ENCODE measurements at regions not wholly inside any gene's neighbourhood (a gene's known extent, or its start where the extent isn't known, plus 50 kb on each side); places are given as distances from the start of the nearest gene placed in this dataset.
"Not testable (repeated sequence)": the region's sequence is repeated elsewhere in the genome, so short reads cannot be mapped to it uniquely, and the experiment has no call there.

DNA sequence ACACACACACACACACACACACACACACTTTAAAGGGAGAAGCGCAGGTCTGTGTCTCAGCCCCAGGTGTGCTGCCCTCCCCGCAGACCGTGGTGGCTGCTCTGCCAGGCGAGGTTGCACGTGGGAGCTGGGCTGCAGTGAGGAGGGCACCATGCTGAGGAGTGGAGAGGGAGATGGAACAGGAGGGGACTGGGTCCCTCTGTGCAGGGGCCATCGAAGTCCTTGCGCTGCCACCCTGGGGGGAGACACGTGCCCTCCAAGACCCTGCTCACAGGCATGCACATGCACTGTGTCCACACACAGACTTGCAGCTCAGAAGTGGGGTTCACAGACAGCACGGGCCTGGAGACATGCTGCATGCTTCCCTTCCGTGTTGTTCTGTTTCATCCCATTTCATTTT is 65.5 kb upstream of the HGFAC start:
- H3K4me3 ChIP-seq (ENCODE audit: low read depth, low read length): no peak overlapping the region
- no peak for DNase-seq (ENCODE audit: low read depth)

DNA sequence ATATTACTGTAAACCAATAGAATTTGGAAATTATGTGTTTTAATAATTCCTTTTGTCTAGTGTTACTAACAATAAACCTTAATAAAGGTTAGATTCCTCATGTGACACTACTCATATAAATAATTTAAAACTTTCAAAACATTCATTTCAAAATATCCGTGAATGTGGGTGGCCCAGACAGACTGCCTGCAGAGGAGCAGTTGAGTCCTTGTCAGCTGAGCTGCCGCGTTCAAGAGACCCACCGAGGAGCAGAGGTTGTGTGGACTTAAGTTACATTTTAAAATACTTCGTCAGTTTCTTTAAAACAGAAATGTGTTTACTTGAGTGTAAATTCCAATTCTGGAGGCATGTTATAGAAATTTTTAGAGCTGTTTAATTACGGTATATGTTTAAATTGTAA is 64.2 kb upstream of the HGFAC start:
- H3K4me3 ChIP-seq (ENCODE audit: low read depth, low read length): no peak overlapping the region
- no peak for DNase-seq (ENCODE audit: low read depth)

DNA sequence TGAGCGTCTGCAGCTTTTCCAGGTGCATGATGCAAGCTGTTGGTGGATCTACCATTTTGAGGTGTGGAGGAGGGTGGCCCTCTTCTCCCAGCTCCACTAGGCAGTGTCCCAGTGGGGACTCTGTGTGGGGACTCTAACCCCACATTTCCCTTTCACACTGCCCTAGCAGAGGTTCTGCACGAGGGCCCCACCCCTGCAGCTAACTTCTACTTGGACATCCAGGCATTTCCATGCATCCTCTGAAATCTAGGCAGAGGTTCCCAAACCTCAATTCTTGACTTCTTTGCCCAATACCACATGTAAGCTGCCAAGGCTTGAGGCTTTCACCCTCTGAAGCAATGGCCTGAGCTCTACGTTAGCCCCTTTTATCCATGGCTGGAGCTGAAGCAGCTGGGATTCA is 61.4 kb upstream of the HGFAC start:
- H3K4me3 ChIP-seq (ENCODE audit: low read depth, low read length): not testable (repeated sequence)

DNA sequence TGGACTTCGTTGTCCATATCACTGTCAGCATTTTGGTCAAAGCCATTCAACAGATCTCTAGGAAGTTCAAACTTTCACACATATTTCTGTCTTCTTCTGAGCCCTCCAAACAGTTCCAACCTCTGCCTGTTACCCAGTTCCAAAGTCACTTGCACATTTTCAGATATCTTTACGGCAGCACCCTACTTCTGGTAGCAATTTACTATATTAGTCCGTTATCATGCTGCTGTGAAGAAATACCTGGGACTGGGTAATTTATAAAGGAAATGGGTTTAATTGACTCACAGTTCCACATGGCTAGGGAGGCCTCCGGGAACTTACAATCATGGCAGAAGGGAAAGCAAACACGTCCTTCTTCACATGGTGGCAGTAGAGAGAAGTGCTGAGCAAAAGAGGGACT is 60.6 kb upstream of the HGFAC start:
- H3K4me3 ChIP-seq (ENCODE audit: low read depth, low read length); DNase-seq (ENCODE audit: low read depth): not testable (repeated sequence)

More for the DNA sequence above, 61.4 kb upstream of the HGFAC start:
- not testable (repeated sequence) for DNase-seq (ENCODE audit: low read depth)

DNA sequence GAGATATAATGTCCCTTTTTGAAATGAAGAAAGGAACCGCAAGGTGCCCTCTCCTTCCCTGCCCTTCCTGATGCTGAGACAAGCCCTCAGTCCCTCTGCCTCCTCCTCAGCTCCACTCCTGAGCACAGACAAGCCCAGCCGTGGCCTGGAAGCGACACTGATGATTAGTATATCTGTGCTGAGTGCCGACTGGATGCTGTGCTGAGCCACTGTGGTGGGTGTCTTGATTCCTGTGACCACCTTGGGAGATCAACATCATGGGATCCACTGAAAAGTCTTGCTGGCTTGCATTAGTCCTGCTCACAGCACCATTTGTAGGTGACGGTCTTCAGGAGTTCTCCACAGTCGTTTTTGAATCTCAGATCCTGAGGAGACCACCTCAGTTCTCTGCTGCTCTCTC is 59.5 kb upstream of the HGFAC start:
- no peak for DNase-seq (ENCODE audit: low read depth)
- H3K4me3 ChIP-seq (ENCODE audit: low read depth, low read length): no peak overlapping the region

DNA sequence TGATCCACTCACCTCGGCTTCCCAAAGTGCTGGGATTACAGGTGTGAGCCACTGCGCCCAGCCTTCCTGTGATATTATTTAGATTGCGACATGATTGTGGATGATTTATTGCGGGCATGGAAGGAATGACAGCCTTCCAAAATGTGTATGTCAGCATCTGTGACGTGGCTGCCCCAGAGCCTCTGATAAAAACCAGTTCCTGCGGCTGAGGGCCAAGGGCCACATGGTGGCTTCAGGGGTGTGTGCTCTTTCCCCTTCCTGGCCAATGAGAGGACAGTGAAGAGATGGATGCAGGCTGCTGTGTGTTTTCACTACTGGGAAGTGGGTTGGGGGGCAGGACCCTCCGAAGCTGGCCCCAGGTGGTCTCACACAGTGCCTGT is 57.4 kb upstream of the HGFAC start:
- no peak for DNase-seq (ENCODE audit: low read depth)
- no peak overlapping the region for H3K4me3 ChIP-seq (ENCODE audit: low read depth, low read length)

DNA sequence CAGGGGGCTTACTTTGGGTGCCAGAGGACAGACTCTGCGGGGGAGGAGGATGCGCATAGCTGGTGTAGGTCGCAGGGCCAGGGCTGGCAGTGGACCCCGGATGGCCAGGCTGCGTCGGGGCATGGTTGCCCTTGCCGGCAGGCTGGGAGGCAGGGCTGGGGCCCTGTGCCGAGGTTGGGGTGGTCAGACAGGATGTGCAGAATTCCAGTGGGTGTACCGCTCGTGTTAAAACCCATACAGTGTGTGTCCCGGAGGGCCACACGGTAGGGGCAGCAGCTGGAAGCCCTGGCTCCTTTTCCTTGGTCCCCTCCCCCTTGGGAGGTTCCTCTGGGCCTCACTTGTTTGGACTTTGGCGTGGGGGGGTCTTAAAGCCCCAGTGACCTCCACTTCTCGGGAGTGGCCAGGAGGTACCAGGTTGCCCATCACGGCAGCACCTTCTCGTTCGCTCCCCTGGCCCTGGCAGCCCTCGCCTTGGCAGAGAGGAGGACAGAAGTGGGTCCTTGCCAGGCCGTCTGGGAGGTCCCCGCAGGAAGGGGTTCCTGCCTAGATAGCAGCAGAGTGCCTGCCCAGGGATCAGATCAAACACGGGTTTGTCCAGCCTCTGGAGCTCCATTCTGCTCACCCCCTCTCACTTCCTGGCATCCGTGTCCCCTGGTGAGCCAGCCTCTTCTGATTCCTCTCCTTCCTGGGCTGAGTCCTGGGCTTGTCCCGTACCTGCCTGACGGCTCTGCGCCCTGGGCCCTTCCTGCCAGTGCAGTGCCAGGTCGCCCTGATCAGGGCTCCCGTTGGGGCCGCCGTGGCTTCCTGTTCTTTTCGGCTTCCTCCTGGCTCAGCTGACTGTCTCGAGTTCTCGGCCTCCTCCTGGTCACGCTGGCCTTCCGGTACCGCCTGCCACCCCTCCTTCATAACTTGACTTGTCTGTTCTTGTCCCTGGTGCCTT is 56.7 kb upstream of the HGFAC start:
- DNase-seq (ENCODE audit: low read depth): no peak
- no peak overlapping the region for H3K4me3 ChIP-seq (ENCODE audit: low read depth, low read length)

DNA sequence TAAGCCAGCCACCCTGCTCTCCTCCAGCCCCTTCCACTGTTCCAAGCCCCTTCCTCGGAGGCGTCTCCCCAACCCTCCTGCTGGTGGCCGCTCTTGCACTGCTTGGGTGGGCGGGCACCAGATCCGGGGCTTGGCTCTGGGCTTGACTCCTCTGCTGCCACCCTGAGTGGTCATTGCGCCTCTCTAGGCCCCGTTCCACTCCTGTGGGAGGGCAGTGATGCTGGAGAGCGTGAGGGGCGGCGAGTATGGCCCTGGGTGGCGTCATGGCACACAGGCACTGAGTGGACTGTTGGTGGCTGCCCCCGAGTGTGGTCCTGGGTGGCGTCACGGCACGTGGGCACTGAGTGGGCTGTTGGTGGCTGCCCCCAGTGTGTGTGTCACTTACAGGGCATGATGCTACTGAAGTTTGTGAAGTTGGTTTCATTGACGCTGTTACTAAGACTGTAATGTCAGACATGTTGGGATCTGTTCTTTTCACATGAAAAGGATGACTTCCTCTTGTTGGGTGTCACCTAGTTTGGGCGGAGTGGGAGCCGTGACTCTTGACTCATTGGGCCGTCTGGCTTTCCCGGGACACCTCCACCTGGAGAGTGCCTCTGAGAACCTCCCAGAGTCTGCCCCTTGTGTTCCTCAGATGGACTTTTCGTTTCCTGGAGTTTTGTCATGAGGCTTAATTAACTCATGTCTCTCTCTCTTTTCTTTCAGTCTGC is 55.9 kb upstream of the HGFAC start:
- DNase-seq (ENCODE audit: low read depth): no peak

DNA sequence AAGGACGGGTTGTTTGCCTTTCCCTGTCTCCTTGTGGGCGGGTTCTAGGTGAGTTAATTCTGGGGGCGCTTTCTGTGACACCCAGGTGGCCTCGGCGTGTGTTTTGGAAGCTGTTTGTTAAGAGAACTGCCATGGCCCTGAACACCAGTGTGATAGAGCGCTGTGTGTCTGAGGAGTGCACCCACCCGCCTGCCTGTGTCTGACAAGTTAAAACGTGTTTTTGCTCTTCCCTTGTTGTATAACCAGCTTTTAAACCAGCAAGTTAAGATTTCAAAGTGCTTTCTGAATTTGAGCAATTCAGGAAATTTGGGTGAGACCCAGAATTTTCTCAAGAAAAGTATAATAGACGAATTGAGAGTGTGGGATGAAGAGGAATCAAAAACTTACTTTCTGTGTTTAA is 55.2 kb upstream of the HGFAC start:
- no peak for DNase-seq (ENCODE audit: low read depth)
- H3K4me3 ChIP-seq (ENCODE audit: low read depth, low read length): no peak overlapping the region

More for the DNA sequence above, 55.9 kb upstream of the HGFAC start:
- H3K4me3 ChIP-seq (ENCODE audit: low read depth, low read length): no peak overlapping the region

DNA sequence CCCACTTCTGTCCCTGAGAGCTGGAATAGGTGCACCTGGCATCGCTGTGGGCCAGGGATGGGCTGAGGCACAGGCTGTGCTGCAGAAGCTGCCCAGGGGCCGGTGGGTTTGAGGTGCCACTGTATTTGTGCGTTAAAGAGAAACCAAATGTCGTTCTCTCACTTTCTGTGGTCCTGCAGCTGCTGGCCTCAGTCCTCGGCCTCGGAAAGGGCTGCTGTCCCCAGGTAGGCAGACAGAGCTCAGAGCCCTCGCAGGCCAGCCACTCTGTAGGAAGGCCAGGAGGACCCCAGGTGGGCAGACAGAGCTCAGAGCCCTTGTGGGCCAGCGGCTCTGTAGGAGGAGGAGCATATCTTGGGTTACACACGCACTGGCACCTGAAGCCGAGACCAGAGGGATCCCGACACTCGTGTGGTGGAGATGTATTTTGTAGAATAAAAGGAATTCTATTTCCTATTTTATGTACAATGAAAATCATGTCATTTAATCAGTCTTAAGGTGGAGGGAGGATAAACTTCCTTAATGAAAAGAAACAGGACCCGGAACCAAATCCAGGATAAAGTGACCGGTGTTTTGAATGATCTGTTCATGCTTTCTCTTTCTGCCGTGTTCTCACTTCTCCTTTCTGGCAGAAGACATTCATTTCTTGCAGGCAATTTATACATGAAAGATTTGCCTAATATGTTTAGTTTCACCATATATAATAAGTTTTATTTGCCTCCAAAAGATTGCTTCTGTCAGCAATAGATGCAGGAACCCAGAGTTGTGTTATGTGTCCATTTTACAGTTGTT is 54.4 kb upstream of the HGFAC start:
- no peak for DNase-seq (ENCODE audit: low read depth)
- peak overlapping the region; percentile 15 for H3K4me3 ChIP-seq (ENCODE audit: low read depth, low read length)

DNA sequence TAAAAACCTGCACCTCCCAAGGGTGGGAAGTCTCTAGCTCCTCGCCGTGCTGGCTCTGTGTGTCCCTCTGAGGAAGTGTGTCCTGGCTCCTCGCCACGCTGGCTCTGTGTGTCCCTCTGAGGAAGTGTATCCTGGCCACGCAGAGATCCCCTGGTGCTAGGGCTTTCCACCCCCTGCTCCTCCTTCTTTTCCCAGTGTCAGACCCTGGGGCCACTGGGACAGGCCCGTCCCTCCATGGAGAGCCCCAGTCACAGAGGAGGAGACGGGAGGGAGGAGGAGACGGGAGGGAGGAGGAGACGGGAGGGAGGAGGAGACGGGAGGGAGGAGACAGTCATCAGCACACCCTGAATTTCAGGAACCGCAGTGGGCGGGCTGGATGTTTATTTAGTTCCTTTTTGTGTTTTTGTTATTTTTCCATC is 53.8 kb upstream of the HGFAC start:
- DNase-seq (ENCODE audit: low read depth): no peak
- peak overlapping the region; percentile 15 for H3K4me3 ChIP-seq (ENCODE audit: low read depth, low read length)

DNA sequence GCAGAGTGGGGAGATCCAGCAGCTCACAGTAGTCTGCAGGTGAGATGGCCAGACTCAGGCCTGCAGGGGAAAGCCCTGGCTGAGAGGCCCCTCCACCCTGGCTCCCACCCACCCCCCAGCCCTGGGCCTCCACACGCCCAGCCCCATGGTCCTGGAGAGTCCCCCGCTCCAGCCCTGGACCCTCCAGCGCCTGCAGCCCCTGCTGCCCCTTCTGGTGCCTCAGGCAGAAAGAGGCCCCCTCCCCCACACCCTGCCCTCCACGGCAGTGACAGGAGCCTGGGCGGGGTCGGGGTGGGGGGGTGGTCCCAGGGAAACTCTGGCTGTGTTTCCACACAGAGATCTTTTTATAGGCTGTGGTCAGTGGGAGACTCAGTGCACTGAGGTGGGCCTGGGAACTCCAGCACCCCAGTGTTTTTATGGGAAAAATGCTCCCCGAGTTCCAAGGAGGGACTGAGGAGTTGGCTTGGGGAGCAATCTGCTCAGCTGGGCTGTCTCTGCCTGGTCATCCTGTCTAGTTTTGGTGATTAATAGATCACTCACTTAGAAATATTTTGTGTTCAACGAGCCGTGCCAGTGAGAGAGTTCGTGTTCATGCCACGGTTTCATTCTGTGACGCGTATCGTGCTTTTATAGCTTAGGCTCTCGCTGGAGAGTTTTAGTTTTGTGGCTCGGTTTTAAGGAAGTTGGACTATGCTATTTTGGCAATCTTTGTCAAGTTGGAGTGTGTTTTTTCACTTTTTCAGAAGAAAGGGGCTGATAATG is 53.1 kb upstream of the HGFAC start:
- peak; percentile 37 for DNase-seq (ENCODE audit: low read depth)
- peak overlapping the region; percentile 35 for H3K4me3 ChIP-seq (ENCODE audit: low read depth, low read length)

DNA sequence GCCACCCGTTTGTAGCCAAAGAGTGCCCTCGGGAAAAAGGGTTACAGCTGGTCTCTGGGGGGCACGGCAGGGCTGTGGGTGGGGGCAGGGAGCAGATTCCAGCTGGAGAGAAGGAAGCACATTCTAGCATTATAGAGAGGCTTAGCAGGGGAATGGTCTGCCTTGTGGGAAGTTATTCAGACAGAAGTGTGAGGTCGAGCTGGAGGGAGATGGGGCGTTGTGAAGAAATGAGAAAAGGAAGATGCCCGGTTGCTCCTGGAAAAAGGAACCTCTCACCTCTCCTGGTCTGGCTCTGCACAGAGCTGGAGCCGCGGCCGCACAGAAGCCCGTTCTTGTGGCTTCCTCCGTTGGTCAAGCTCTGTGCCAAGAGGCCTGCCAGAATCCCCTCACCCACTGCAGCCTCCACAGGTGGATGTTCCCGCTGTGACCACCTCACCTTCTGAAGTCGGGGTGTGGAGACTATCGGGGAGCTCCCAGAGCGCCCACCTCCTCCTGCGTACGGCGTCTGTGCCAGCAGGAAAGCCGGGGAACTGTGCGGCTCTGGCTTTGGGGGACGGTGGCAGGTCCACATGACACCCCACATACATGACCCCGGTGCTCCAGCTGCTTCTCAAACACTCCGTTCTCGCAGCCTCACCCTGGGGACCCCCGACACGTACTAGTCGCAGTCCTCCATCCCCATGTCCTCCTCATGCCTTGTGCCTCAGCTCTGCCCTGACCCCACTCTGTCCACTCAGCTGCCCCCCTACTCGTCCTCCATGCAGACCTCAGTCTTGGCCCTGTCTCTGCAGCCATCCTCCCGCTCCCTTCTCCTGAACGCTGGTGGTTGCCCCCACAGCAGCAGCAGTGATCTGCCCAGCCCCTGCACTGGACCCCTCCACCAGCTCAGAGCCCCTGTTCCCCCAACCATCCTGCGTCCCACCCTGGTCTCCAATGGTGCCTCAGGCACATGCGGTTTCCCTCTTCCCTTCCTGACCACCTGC is 52.2 kb upstream of the HGFAC start:
- H3K4me3 ChIP-seq (ENCODE audit: low read depth, low read length): peak overlapping the region; percentile 35
- no peak for DNase-seq (ENCODE audit: low read depth)

DNA sequence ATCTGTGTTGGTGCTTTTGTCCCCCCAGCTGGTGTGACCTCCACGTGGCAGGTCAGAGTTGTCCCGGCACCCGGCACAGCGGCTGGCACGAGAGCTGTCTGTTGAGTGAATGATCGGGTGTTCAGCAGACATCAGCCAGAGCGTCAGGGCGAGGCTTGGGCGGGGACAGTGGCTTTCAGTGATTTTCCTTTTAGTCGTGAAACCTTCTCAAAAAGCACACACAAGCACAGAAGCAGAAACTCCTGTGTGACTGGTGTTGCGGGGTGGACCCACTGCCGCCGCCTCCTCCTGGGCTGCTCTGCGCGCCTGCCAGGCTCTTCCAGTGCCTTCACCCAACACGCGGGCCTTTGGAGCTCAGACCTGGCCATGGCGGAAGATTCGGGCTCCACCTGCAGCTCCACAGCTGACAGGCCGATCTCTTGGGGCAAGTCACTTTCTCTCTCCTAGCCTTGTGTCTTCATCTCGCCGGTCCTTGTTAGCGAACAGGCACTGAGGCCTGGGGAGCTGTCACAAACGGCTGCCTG is 51.4 kb upstream of the HGFAC start:
- DNase-seq (ENCODE audit: low read depth): no peak
- no peak overlapping the region for H3K4me3 ChIP-seq (ENCODE audit: low read depth, low read length)

DNA sequence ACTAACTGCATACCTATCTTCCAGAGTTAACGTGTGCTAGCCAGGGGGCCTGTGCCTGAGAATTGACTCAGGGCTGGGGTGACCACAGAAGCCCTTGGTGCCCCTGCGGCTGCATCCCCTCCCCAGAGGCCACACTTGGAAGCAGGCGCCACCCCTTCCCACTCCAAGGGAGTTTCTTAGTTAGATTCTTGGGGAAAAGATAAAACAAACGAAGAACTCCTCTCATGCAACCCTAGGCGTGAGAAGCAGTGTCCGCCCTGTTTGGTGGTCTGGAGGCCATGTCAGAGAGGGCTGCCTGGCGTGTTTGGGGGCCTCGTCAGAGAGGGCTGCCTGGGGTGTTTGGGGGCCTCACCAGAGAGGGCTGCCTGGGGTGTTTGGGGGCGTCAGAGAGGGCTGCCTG is 50.3 kb upstream of the HGFAC start:
- no peak for DNase-seq (ENCODE audit: low read depth)
- H3K4me3 ChIP-seq (ENCODE audit: low read depth, low read length): no peak overlapping the region
